Heart right ventricle (tissue), 16 donors: ENCODE measurements at regions not wholly inside any gene's neighbourhood (a gene's known extent, or its start where the extent isn't known, plus 50 kb on each side); places are given as distances from the start of the nearest gene placed in this dataset.

Source experiments
- ATAC-seq, 8 donors: fragments of 200-7000 bp; cut with Tn5 transposase; one replicate each; pipeline ENCODE4 v1.9.1; 2020; ENCODE audit warnings: mild to moderate bottlenecking in 8 of 8, moderate library complexity in 8 of 8, moderate number of reproducible peaks in 1 of 8
- DNase-seq, 2 donors: peaks; one replicate each; pipeline ENCODE4 v3.0.0-alpha.2; 2020
- H3K27ac ChIP-seq, 10 donors: fragments of 200-600 bp; sonication (generic) in 2 of 10; one replicate each; pipeline versions ENCODE4 v1.5.0 to v1.8.0; 2020 to 2022; ENCODE audit warnings: mild to moderate bottlenecking in 3 of 10
- H3K27me3 ChIP-seq, 7 donors: fragments of 200-600 bp; one replicate each; pipeline ENCODE4 v1.8.0; 2021 to 2022; ENCODE audit warnings: mild to moderate bottlenecking in 2 of 7
- H3K36me3 ChIP-seq, 9 donors: fragments of 200-600 bp; sonication (generic) in 1 of 9; one replicate each; pipeline versions ENCODE4 v1.5.0 to v1.8.0; 2020 to 2022; ENCODE audit warnings: mild to moderate bottlenecking in 2 of 9
- H3K4me1 ChIP-seq, 9 donors: fragments of 200-600 bp; sonication (generic) in 1 of 9; one replicate each; pipeline versions ENCODE4 v1.5.0 to v1.8.0; 2020 to 2022; ENCODE audit warnings: mild to moderate bottlenecking in 4 of 9
- H3K4me3 ChIP-seq, 10 donors: fragments of 200-600 bp; sonication (generic) in 2 of 10; one replicate each; pipeline versions ENCODE4 v1.5.0 to v1.8.0; 2020 to 2022; ENCODE audit warnings: mild to moderate bottlenecking in 7 of 10, moderate library complexity in 2 of 10
- H3K9me3 ChIP-seq, 11 donors: fragments of 200-600 bp in 10 of 11; sonication (generic) in 2 of 11; one replicate each; pipeline versions ENCODE4 v1.5.0 to v1.8.0; 2013 to 2022; ENCODE audit warnings: mild to moderate bottlenecking in 2 of 11, control low read depth in 1 of 11, moderate library complexity in 1 of 11
- WGBS, 2 donors: extraction: QIAGEN DNeasy Blood & Tissue Kit; methylation state at CpG; one replicate each; pipeline ENCODE4 v1.1.7; 2013; ENCODE audit warnings: inconsistent platforms in 1 of 2; 5-methylcytosine and 5-hydroxymethylcytosine counted together
- intact Hi-C, 10 donors: fragments of 100-400 bp; cut with DNase I; formaldehyde crosslinking; loops; one replicate each; pipeline versions ENCODE4 v1.11.1 to v1.14.2; 2022
- TF ChIP-seq, protein P1 (sequence below), 9 donors: fragments of 200-600 bp; sonication (generic) in 2 of 9; IDR thresholded peaks; one replicate each; pipeline versions ENCODE4 v1.5.0 to v1.8.0; 2021 to 2022; ENCODE audit warnings: antibody characterized with exemption in 9 of 9, mild to moderate bottlenecking in 5 of 9, moderate library complexity in 1 of 9
- donor health status: Arrhythmogenic right ventricular cardiomyopathy.
- donor health status: ischemic (EF 13 %, LVEDD 7.1; RV severe dilation, severe dysfunction).
- donor health status: healthy with polysubstance abuse.
- donor health status: DM: no; HTN: yes; CAD: no.
- donor health status: DM: no; HTN: no; CAD: no.
- donor health status: ischemic (EF 25% LVEDD 6.9; RV normal size, moderate dysfunction).
- donor health status: ischemic (EF 25% LVEDD 5.7; RV mildly dilated, moderate dysfunction).
- donor health status: healthy.
- donor health status: DM: yes; HTN: yes; CAD: no.
- donor health status: Ischemic cardiomyopathy.
- donor health status: ischemic (EF 35%, LVEDD 5.7; RV mildly dilated, moderate dysfunction).
- donor health status: nonischemic (EF 11% LVEDD 7.7; RV severe dilation, severe dysfunction).
- donor health status: DM: yes; HTN: yes; CAD: no.
- donor health status: PGD.
- donor health status: ischemic (EF 29% LVEDD 5.4; RV normal size, mild dysfunction).
- donor health status: nonischemic (EF 23%, LVEDD 6.1; RV moderate dilation, normal function).

DNA sequence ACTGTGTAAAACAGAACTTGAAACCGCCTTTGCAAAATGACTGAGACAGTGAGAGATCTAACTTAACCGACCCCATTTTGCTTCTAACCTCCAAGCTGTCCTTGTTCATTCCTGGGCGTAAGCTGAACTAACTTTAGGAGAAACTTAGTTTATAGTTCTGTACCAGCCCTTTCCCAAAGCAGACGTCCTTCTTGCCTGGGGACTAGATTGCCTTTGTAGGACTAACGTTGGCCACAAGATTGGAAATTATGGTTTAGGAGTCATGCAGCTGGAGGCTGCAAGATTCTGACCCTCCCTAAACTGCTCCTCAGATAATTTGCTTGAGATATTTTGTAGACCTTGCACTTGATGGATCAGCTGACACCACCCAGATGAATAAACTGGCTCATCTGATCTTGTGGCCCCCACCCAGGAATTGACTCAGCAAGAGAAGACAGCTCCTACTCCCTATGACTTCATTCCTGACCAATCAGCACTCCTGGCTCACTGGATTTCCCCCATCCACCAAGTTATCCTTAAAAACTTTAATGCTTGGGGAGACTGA lies 219.9 kb upstream of the PROK2 start:
- no peak overlapping the region for H3K4me3 ChIP-seq
- H3K4me1 ChIP-seq = peaks cover 0 to 18% (median 0%) of the 10 kb centered on the region in 9 donors
- no peak for DNase-seq
- intact Hi-C loops = no loop called here
- H3K27me3 ChIP-seq = peaks cover 0 to 12% (median 0%) of the 10 kb centered on the region in 7 donors
- no peaks in the 10 kb centered on the region for H3K9me3 ChIP-seq
- ATAC-seq = no peak
- TF ChIP-seq, protein P1, sequence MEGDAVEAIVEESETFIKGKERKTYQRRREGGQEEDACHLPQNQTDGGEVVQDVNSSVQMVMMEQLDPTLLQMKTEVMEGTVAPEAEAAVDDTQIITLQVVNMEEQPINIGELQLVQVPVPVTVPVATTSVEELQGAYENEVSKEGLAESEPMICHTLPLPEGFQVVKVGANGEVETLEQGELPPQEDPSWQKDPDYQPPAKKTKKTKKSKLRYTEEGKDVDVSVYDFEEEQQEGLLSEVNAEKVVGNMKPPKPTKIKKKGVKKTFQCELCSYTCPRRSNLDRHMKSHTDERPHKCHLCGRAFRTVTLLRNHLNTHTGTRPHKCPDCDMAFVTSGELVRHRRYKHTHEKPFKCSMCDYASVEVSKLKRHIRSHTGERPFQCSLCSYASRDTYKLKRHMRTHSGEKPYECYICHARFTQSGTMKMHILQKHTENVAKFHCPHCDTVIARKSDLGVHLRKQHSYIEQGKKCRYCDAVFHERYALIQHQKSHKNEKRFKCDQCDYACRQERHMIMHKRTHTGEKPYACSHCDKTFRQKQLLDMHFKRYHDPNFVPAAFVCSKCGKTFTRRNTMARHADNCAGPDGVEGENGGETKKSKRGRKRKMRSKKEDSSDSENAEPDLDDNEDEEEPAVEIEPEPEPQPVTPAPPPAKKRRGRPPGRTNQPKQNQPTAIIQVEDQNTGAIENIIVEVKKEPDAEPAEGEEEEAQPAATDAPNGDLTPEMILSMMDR (IDR thresholded peaks at IDR 0.05) = no peak
- 84 to 90% methylated on average over 5 of the region's 5 CpGs for WGBS, 2 donors
- no peaks in the 10 kb centered on the region for H3K36me3 ChIP-seq
- H3K27ac ChIP-seq = no peak overlapping the region

DNA sequence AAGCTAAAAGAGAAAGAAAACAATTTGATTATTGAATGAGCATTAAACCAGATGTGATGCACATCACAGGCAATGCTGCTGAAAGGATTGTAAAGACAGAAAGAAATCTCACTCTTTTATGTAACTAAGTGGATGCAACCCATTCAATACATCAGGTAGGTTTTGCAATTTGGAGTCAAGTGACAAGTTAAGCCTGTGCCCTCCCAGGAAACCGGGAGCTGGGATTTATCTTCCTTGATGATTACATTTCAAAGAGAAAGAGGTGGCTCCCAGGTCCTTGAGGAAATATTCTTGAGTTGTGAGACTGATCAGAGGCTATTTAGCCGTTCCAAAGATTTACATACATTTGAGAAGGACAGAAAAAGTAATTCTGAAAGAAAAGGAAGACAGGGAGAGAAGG lies 219.0 kb upstream of the PROK2 start:
- ATAC-seq (no peak), DNase-seq (no peak)
- Histone ChIP-seq H3K27me3 (peaks cover 0 to 12% (median 0%) of the 10 kb centered on the region in 7 donors), H3K9me3 (no peaks in the 10 kb centered on the region), H3K27ac (no peak overlapping the region), H3K4me1 (peaks cover 0 to 9% (median 0%) of the 10 kb centered on the region in 9 donors), H3K4me3 (no peak overlapping the region), H3K36me3 (no peaks in the 10 kb centered on the region)
- WGBS, 2 donors = 62 to 67% methylated on average over 2 of the region's 2 CpGs
- intact Hi-C loops = no loop called here
- TF ChIP-seq, protein P1 (IDR thresholded peaks at IDR 0.05) = no peak

DNA sequence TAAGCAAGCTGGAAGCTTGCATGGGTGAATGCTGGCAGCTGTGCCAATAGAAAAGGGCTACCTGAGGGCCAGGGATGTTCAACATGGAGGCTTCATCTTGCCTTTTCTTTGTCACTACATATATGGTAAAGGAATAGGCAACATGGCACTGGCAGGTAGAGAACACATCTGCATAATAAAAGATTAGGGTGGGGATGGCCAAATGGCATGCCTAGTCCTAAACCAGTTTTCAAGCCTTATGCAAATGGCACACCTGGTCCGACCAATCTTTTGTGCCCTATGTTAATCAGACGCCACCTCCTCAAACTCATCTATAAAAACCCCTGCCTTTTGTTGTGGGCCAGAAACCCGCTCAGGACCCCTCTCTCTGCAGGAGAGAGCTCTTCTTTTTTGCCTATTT lies 216.8 kb upstream of the PROK2 start:
- WGBS, 2 donors = 63 to 78% methylated on average over 3 of the region's 3 CpGs
- TF ChIP-seq, protein P1 (IDR thresholded peaks at IDR 0.05) = no peak
- ATAC-seq = no peak

DNA sequence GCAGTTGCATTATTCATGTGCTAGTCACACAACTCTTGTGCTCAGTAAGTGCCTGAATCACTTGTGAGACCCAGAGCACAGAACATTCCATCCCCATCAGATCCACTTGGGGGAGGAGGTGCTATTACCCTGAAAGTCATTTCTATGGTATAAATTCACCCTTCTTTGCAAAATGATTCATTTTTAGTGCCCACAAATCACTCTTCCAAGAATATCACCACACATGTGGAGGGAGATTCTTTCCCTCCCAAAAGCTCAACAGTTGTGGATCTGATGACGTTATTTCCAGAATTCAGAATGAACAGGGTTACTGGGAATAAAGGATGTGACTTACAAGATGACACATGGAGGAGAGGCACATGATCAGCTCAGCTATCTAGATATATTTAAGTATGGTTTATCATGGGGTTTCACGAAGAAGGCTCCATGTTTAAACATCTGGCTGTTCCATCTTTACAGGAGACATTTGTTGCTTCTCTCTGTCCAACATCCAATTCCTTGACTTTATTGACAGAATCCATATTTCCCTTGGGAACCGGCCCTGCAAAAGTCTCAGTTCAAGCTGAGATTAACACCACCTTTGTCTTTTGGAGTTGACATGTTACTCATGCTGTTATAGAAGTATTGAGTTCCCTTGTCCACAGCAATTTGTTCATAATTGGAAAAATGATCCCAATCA lies 214.2 kb upstream of the PROK2 start:
- no peaks in the 10 kb centered on the region for H3K9me3 ChIP-seq
- H3K4me1 ChIP-seq = peaks cover 0 to 11% (median 0%) of the 10 kb centered on the region in 9 donors
- peaks cover 0 to 16% (median 6%) of the 10 kb centered on the region in 7 donors for H3K27me3 ChIP-seq
- TF ChIP-seq, protein P1 (IDR thresholded peaks at IDR 0.05) = no peak
- intact Hi-C loops = no loop called here
- ATAC-seq (no peak), DNase-seq (no peak)
- no peak overlapping the region for H3K4me3 ChIP-seq
- H3K36me3 ChIP-seq = no peaks in the 10 kb centered on the region
- no peak overlapping the region for H3K27ac ChIP-seq
- 76 to 80% methylated on average over 3 of the region's 3 CpGs for WGBS, 2 donors

More for the DNA sequence above, 216.8 kb upstream of the PROK2 start:
- no peak overlapping the region for H3K4me3 ChIP-seq
- H3K9me3 ChIP-seq = no peaks in the 10 kb centered on the region
- no peak overlapping the region for H3K27ac ChIP-seq
- no peaks in the 10 kb centered on the region for H3K4me1 ChIP-seq
- intact Hi-C loops = no loop called here
- no peak for DNase-seq
- H3K27me3 ChIP-seq = peaks cover 0 to 12% (median 0%) of the 10 kb centered on the region in 7 donors
- H3K36me3 ChIP-seq = no peaks in the 10 kb centered on the region
